IMR-90 (cell line): ENCODE measurements at regions not wholly inside any gene's neighbourhood (a gene's known extent, or its start where the extent isn't known, plus 50 kb on each side); places are given as distances from the start of the nearest gene placed in this dataset.

Experiments used
- ATAC-seq: fragments of 200-7000 bp; cut with Tn5 transposase; 2 replicates; pipeline ENCODE4 v1.9.1; 2020; ENCODE audit warnings: low read depth, mild to moderate bottlenecking, moderate library complexity
- BruUV-seq: library from RNA; stranded (reverse); fragments of 400-500 nt; replicated peaks from 2 replicates; lab custom pipeline; 2021; lab: Mats Ljungman, UMichigan
- CTCF ChIA-PET: fragments of 300-600 bp; formaldehyde crosslinking; extraction: SDS; loops from one replicate; lab custom pipeline; 2021; ENCODE audit warnings: antibody characterized with exemption; lab: Yijun Ruan, JAX
- POLR2A ChIA-PET: fragments of 300-600 bp; sonication (Branson Sonifier 250); formaldehyde crosslinking; loops from one replicate; lab custom pipeline; 2022; ENCODE audit warnings: antibody characterized with exemption; ENCODE audit not compliant: unreplicated experiment; lab: Charles Lee
- DNase-seq: peaks from one replicate; pipeline ENCODE4 v3.0.0; 2013
- H2AFZ ChIP-seq: replicated peaks from 2 replicates; pipeline ENCODE3; 2013; ENCODE audit warnings: low read length, mild to moderate bottlenecking; ENCODE audit not compliant: poor library complexity
- H2AK5ac ChIP-seq: 2 replicates; pipeline ENCODE4 v1.6.1; 2013; ENCODE audit warnings: low read depth, low read length, inconsistent platforms
- H2AK9ac ChIP-seq: replicated peaks from 2 replicates; pipeline ENCODE3; 2013; ENCODE audit warnings: mild to moderate bottlenecking, low read depth, low read length, moderate library complexity; ENCODE audit not compliant: poor library complexity
- H2BK120ac ChIP-seq: 2 replicates; pipeline ENCODE4 v1.6.1; 2013; ENCODE audit warnings: low read depth, low read length, inconsistent platforms
- H2BK15ac ChIP-seq: 3 replicates; pipeline ENCODE4 v1.6.1; 2013; ENCODE audit warnings: low read depth, low read length, inconsistent platforms
- H2BK20ac ChIP-seq: 2 replicates; pipeline ENCODE4 v1.6.1; 2013; ENCODE audit warnings: low read depth, mild to moderate bottlenecking, inconsistent platforms, low read length, moderate library complexity
- H2BK5ac ChIP-seq: 2 replicates; pipeline ENCODE4 v1.6.1; 2013; ENCODE audit warnings: mild to moderate bottlenecking, low read depth, low read length, inconsistent platforms; ENCODE audit not compliant: poor library complexity, severe bottlenecking
- H3K14ac ChIP-seq: replicated peaks from 2 replicates; pipeline ENCODE4 v1.6.1; 2013; ENCODE audit warnings: low read depth, low read length, inconsistent platforms
- H3K18ac ChIP-seq: 2 replicates; pipeline ENCODE4 v1.6.1; 2013; ENCODE audit warnings: low read depth, low read length, control low read depth
- H3K23ac ChIP-seq: 2 replicates; pipeline ENCODE4 v1.6.1; 2013; ENCODE audit warnings: low read depth, low read length, inconsistent platforms
- H3K27ac ChIP-seq: 2 replicates; pipeline ENCODE4 v1.5.1; 2013; ENCODE audit warnings: mild to moderate bottlenecking, control low read depth, low read length; ENCODE audit not compliant: insufficient read depth
- H3K27me3 ChIP-seq: 2 replicates; pipeline ENCODE4 v1.6.1; 2013; ENCODE audit warnings: low read length; ENCODE audit not compliant: control insufficient read depth, insufficient read depth
- H3K36me3 ChIP-seq: 2 replicates; pipeline ENCODE4 v1.6.1; 2013; ENCODE audit warnings: low read length, mixed read lengths; ENCODE audit not compliant: control insufficient read depth, insufficient read depth
- H3K4ac ChIP-seq: 2 replicates; pipeline ENCODE4 v1.6.1; 2013; ENCODE audit warnings: low read depth, low read length, inconsistent platforms
- H3K4me1 ChIP-seq: 2 replicates; pipeline ENCODE4 v1.6.1; 2013; ENCODE audit warnings: low read length, mixed read lengths; ENCODE audit not compliant: control insufficient read depth, insufficient read depth
- H3K4me2 ChIP-seq: 2 replicates; pipeline ENCODE4 v1.6.1; 2013; ENCODE audit warnings: low read depth, mild to moderate bottlenecking, control low read depth, low read length, moderate library complexity
- H3K4me3 ChIP-seq: 2 replicates; pipeline ENCODE4 v1.5.1; 2013; ENCODE audit warnings: low read depth, mild to moderate bottlenecking, control low read depth, low read length, moderate library complexity; ENCODE audit not compliant: insufficient read depth
- H3K56ac ChIP-seq: 2 replicates; pipeline ENCODE4 v1.6.1; 2013; ENCODE audit warnings: low read length, inconsistent platforms; ENCODE audit not compliant: insufficient read depth; ENCODE audit errors: extremely low read depth
- H3K79me1 ChIP-seq, 2 experiments: 2 replicates each; pipeline ENCODE4 v1.6.1; 2013; ENCODE audit warnings: low read length in 2 of 2, inconsistent platforms in 1 of 2, low read depth in 1 of 2
- H3K9ac ChIP-seq: 2 replicates; pipeline ENCODE4 v1.6.1; 2013; ENCODE audit warnings: low read depth, low read length, control low read depth
- H3K9me1 ChIP-seq: 2 replicates; pipeline ENCODE4 v1.6.1; 2013; ENCODE audit warnings: low read length, inconsistent platforms; ENCODE audit not compliant: insufficient read depth
- H3K9me3 ChIP-seq: 2 replicates; pipeline ENCODE4 v1.6.1; 2013; ENCODE audit warnings: low read length; ENCODE audit not compliant: control insufficient read depth, insufficient read depth
- H4K20me1 ChIP-seq: 2 replicates; pipeline ENCODE4 v1.6.1; 2013; ENCODE audit warnings: low read length, inconsistent platforms; ENCODE audit not compliant: insufficient read depth
- H4K5ac ChIP-seq: 2 replicates; pipeline ENCODE4 v1.6.1; 2013; ENCODE audit warnings: mild to moderate bottlenecking, low read depth, low read length, control low read depth
- H4K8ac ChIP-seq, 2 experiments: 2 replicates each; pipeline ENCODE4 v1.6.1; 2013; ENCODE audit warnings: low read depth in 2 of 2, low read length in 2 of 2, control low read depth in 1 of 2, inconsistent platforms in 1 of 2
- H4K91ac ChIP-seq: 2 replicates; pipeline ENCODE4 v1.6.1; 2013; ENCODE audit warnings: low read depth, low read length, inconsistent platforms; ENCODE audit not compliant: insufficient read depth
- CHD1 ChIP-seq: IDR thresholded peaks from 2 replicates; pipeline ENCODE4 v1.6.1; 2012; ENCODE audit warnings: low read depth, low read length, improper control_type of control experiment
- MXI1 ChIP-seq: IDR thresholded peaks from 2 replicates; pipeline ENCODE4 v1.6.1; 2012; ENCODE audit warnings: low read depth, mild to moderate bottlenecking, low read length, moderate library complexity, borderline replicate concordance
- POLR2A ChIP-seq: IDR thresholded peaks from 2 replicates; pipeline ENCODE4 v1.6.1; 2012; ENCODE audit warnings: mild to moderate bottlenecking, low read depth, low read length
- WGBS, 2 experiments: methylation state at CpG; one replicate each; pipeline versions ENCODE4 v1.1.5 to v1.1.7; 2013; ENCODE audit warnings: missing lambda C conversion rate in 2 of 2; ENCODE audit not compliant: insufficient read length in 1 of 2; ENCODE audit errors: extremely low coverage in 2 of 2; 5-methylcytosine and 5-hydroxymethylcytosine counted together
- dilution Hi-C: fragments of 300-500 bp; cut with HindIII; formaldehyde crosslinking; loops from one replicate; pipeline ENCODE4 v1.14.3; 2018; ENCODE audit warnings: low sequenced_read_pairs; ENCODE audit not compliant: unreplicated experiment
- in situ Hi-C: fragments of 300-500 bp; cut with MboI; formaldehyde crosslinking; loops from 3 replicates; pipeline ENCODE4 v1.14.3; 2019; ENCODE audit warnings: low sequenced_read_pairs, inconsistent platforms, mixed read lengths
- intact Hi-C: fragments of 100-400 bp; cut with micrococcal nuclease; formaldehyde crosslinking; loops from 2 replicates; pipeline ENCODE4 v1.10.0; 2022
- TF ChIP-seq, protein P1 (sequence below): fragments of 150-350 bp; IDR thresholded peaks from 2 replicates; pipeline ENCODE4 v1.6.1; 2016; ENCODE audit warnings: low read depth, mild to moderate bottlenecking, low read length, moderate library complexity, borderline replicate concordance
- TF ChIP-seq, protein P2 (sequence below): conservative IDR thresholded peaks from 2 replicates; pipeline ENCODE4 v1.5.1; 2012; ENCODE audit warnings: mild to moderate bottlenecking, low read depth, low read length, improper control_type of control experiment

DNA sequence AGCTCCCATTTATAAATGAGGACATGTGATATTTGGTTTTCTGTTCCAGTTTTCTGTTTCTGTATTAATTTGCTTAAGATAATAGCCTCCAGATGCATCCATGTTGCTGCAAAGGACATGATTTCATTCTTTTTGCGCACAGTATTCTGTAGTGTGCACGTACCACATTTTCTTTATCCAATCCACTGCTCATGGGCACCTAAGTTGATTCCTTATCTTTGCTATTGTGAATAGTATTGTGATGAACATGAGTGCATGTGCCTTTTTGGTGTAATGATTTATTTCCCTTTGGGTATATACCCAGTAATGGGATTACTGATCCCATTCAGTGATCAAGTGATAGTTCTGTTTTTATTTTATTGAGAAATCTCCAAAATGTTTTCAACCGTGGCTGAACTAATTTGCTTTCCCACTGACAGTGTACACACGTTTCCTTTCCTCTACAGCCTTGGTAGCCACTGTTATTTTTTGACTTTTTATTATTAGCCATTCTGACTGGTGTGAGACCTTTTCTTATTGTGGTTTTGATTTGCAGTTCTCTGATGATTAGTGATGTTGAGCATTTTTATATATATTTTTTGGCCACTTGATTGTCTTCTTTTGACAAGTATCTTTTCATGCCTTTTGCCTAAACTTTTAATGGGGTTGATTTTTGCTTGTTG, 226.0 kb upstream of the ANO3 start:
- Histone ChIP-seq H3K56ac (no peak overlapping the region), H3K4ac (no peak overlapping the region), H2AK5ac (no peak overlapping the region), H4K5ac (no peak overlapping the region), H3K9me1 (no peaks in the 10 kb centered on the region; the same call in 1 of the 2 replicates), H2BK20ac (no peak overlapping the region), H3K27ac (no peak overlapping the region), H4K20me1 (no peaks in the 10 kb centered on the region), H4K8ac (no peak overlapping the region), H3K36me3 (no peaks in the 10 kb centered on the region), H3K23ac (no peak overlapping the region), H2AK9ac (no peak overlapping the region), H2BK15ac (no peak overlapping the region), H2AFZ (no peak overlapping the region), H3K4me2 (no peak overlapping the region), H2BK120ac (no peak overlapping the region), H3K79me1 (no peaks in the 10 kb centered on the region), H3K18ac (no peak overlapping the region), H4K91ac (no peak overlapping the region), H3K9me3 (no peaks in the 10 kb centered on the region), H3K4me1 (peaks cover 6% of the 10 kb centered on the region), H2BK5ac (no peak overlapping the region), H3K4me3 (no peak overlapping the region), H3K14ac (no peak overlapping the region), H3K27me3 (no peaks in the 10 kb centered on the region), H3K9ac (no peak overlapping the region)
- intact Hi-C loops (no loop called here), in situ Hi-C loops (no loop called here), dilution Hi-C loops (no loop called here)
- ChIA-PET CTCF (no interaction called here), POLR2A (no interaction called here)
- WGBS, 2 experiments = no CpG with 5 or more reads among the region's 4 CpGs
- BruUV-seq = no TSS peak
- ATAC-seq (no peak), DNase-seq (no peak)
- TF ChIP-seq CHD1 (no peak), POLR2A (no peak), MXI1 (no peak)
- TF ChIP-seq, protein P1, sequence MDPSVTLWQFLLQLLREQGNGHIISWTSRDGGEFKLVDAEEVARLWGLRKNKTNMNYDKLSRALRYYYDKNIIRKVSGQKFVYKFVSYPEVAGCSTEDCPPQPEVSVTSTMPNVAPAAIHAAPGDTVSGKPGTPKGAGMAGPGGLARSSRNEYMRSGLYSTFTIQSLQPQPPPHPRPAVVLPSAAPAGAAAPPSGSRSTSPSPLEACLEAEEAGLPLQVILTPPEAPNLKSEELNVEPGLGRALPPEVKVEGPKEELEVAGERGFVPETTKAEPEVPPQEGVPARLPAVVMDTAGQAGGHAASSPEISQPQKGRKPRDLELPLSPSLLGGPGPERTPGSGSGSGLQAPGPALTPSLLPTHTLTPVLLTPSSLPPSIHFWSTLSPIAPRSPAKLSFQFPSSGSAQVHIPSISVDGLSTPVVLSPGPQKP = no peak
- TF ChIP-seq, protein P2, sequence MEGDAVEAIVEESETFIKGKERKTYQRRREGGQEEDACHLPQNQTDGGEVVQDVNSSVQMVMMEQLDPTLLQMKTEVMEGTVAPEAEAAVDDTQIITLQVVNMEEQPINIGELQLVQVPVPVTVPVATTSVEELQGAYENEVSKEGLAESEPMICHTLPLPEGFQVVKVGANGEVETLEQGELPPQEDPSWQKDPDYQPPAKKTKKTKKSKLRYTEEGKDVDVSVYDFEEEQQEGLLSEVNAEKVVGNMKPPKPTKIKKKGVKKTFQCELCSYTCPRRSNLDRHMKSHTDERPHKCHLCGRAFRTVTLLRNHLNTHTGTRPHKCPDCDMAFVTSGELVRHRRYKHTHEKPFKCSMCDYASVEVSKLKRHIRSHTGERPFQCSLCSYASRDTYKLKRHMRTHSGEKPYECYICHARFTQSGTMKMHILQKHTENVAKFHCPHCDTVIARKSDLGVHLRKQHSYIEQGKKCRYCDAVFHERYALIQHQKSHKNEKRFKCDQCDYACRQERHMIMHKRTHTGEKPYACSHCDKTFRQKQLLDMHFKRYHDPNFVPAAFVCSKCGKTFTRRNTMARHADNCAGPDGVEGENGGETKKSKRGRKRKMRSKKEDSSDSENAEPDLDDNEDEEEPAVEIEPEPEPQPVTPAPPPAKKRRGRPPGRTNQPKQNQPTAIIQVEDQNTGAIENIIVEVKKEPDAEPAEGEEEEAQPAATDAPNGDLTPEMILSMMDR = no peak
